ENCODE measurements at regions not wholly inside any gene's neighbourhood (a gene's known extent, or its start where the extent isn't known, plus 50 kb on each side); places are given as distances from the start of the nearest gene placed in this dataset.

DNA sequence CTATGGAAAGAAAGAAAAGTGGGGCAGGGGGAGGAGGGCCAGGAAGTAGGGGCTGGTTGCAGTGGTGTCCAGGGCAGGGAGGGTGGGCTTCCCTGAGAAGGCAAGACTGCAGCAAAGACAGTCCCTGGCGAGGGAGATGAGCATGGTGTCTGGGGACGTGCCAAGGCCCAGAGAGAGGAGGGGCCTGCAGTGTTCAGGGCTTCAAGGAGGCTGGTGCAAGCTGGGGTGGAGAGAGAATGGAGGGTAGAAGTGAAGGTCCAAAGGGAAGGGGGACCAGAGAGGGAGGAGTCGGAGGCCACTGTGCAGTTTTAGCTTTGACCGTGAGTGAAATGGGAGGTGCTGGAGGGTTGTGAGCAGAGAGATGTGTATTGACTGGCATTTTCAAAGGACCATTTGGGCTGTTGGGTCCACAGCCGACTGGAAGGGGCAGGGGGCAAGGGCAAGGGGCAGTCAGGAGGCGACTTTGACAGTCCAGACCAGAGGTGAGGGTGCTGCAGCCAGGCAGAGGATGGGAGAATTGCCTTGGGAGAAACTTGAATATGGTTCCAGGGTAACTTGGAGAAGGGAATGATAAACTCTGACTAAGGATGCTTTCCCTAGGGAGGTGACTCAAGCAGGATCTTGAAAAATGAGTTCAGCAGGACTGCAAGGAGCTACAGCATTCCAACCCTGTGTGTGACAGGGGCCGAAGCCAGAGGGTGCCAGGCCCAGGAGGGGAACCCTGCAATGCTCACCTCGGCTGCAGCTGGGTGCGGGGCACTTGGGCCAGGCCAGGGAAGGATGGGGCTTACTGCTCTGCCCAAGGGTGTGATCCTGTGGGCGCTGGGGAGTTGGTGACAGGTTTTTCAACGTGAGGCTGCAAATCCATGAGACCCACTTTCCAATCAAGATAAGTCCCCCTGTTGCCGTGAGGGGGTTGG is 177.1 kb upstream of the HAAO start:
- no peak for DNase-seq

DNA sequence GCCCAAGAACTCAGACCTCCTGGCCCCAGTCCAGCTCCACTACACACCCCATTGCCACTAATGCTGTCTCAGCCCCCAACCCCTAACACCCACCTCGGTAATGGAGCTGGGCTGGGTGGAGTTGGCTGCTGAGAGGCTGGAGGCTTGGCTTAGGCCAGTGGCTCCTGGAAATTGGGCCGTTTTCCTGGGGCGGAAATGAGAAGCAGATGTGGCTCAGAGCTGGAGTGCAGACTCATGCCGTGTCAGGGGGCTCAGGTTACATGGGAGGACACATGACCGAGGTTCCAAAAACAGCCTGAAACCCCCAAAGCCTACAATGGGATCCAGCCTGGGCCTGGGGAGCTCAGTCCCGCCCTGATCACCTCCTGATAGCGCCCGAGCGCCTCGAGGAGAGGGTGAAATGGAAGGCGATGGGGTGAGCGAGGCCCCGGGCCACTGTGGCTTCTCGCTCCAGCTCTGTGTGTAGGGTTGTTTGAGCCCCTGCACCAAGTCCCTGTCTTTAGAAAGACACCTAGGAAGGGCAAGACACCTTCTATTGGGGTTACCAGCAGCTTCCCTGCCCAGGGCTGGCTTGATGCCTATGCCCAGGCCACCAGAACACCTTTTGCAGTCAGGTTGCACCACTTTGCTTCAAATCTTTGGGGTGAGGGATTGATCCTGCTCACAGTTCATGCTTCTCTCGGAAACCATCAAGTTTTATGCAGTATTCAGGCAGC is 175.7 kb upstream of the HAAO start:
- DNase-seq, result no peak

DNA sequence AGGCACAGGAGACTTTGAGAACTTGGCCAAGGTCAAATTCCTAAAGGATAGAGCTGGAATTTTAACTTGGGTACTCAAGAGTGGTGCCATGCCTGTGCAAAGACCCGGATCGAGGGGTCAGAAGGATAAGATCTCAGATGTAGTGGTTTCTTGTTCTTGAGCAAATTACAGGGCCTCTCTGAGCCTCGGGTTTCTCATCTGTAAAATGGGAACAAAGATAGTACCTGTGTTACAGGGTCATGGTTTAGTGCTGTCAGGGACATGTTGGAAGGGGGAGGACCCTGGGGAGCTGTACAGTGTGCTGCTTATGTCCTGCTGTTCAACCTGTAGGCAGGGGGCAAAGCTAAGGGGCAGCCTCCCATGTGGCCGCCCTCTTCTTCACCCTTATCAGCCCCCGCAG is 173.5 kb upstream of the HAAO start:
- DNase-seq, result no peak

GRCh38 chr2:42965196-42965595 is 172.8 kb upstream of the HAAO start:
- no peak for DNase-seq

DNA sequence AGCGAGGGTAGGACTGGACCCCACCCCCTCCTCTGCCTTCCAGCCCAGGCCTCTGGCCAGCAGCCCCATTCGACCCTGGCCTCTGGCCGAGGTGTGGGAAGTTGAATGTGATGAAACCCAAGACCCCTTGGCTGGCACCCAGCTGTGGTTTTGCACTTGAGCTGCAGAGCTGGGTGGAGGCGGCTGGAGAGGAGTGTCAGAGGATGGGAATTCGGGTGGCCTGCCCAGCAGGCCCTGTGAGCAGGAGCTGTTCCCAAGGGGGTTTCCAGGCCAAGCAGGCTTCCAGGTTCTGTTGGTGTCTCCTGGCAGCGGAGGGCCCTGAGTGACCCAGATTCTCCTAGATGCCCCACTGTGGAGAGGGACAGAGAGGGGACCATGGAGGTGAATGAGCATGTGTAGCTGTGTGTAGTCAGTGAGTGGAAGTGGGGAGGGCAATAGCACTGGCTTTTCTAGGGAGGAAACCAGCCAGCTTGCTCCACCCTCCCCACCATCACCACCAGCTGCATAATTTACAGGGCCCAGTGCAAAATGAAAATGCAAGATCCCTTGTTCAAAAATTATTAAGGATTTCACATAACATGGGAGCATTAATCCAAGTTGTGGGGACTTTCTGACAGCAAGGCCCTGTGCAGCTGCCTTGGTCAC is 172.2 kb upstream of the HAAO start:
- DNase-seq, result no peak

DNA sequence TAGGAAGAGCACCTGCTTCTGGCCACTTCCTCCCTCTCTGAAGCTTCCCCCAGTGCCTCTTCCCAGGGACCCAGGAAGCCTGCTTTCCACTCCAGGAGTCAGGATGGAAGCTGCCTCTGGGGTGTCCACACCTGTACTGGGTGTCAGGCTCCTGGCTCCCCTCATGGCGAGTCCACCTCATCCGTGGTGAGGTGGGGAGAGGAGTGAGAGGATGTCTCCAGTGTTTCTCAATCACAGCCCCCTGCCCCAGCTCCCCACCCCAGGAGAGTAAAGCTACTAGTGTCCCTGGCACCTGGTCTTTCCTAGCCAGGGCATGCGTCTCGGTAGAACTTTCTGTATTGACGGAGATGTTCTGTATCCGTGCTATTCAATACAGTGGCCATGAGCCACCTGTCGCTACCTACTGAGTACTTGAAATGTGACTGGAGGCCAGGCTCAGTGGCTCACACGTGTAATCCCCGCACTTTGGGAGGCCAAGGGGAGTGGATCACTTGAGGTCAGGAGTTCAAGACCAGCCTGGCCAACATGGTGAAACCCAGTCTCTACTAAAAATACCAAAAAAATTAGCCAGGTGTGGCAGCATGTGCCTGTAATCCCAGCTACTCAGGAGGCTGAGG is 171.2 kb upstream of the HAAO start:
- no peak for DNase-seq

- peak; percentile 12 for DNase-seq
These were observed 170.1 kb upstream of the HAAO start for GRCh38 chr2:42962508-42962953.

DNA sequence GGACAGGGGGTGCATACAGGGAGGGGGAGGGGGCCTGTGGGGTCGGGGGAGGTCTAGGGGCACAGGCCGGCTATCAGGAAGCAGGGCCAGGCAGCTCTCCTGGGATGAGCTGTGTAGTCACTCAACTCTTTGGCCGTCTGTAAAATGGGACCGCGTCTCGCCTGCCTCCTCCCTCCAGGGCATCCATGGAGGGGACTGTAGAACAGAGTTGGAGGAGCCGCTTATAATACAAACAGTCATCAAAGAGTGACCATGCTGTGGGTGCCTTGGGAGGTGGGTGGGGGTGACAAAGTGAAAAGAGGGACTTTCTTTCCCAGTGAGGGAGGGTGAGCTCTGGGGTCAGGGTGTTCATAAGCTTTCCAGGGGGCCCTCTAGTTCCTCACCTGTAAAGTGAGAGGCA is 169.6 kb upstream of the HAAO start:
- DNase-seq, result no peak

DNA sequence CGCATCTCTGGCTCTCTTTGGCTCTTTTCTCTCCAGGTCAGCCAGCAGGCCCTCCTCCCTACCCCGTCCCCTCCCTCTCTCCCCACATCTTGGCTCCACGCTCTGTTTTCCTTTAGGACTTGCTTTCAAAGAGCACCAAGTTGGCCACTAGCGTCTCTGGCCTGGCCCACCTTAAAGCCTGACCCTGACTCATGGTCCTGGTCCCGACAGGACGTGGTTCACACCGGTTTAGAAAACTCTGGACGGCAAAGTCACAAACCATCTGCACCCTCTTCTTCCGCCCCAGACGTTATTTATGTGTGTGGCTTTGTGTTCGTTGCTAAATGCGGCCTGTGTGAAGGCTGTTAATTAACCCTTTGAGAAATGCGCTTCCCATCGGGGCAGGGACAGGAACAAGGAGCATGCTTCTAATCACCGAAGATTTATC is 169.0 kb upstream of the HAAO start:
- no peak for DNase-seq

GRCh38 chr2:42960842-42961180 is 168.4 kb upstream of the HAAO start:
- no peak for DNase-seq

GRCh38 chr2:42960002-42960841 is 167.8 kb upstream of the HAAO start:
- no peak for DNase-seq

DNA sequence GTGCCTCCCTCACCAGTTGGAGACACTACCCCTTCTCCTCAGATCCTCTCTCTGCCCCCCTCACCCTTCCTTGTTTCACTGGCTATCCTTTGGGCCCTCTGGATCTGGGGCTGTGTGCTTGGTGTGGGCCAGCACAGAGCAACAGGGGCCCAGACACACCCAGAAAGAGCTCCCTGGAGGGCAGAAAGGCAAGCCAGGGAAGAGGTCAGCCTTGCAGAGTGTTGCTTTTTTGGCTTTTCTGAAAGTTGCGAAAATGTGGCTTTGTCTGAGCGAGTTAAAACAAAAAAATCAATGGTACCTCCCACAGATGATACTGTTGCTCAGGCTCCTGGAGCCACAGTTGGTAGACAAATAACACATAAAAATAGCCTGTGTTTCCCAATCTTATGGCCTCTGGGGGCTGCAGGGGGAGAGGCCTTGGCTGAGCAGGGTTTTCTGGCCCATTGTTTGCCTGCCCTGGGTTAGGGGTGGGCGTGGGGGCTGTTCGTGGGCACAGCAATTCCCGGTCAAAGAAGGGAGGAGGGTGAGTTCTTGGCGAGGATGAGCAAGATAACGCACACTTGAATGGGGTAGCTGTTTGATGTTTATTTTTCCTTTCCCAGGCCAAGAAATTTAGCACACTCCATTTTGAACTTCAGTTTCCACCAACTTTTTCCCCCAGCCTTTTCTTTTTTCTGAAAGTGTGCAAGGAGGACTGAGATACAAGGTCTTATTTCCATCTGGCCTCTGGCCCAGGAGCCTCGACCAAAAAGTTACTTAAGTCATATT is 167.0 kb upstream of the HAAO start:
- no peak for DNase-seq

DNA sequence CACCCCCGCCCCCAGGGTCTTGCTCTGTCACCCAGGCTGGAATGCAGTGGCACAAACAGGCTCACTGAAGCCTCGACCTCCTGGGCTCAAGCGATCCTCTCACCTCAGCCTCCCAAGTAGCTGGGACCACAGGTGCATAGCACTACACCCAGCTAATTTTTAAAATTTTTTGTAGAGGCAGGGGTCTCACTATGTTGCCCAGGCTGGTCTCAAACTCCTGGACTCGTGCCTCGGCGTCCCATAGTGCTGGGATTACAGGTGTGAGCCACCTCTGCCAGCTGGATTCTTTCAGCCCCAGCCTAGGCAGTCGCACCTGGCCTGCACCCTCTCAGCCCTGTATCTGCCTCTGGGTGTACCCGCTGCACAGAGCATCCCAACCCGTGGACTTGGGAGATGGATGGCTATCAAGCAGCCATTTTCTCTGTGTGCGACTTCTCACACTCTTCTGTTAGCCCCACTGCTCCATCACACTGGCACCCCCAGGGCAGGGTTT is 166.4 kb upstream of the HAAO start:
- DNase-seq, result no peak

GRCh38 chr2:42957861-42958301 is 165.5 kb upstream of the HAAO start:
- DNase-seq, result no peak

DNA sequence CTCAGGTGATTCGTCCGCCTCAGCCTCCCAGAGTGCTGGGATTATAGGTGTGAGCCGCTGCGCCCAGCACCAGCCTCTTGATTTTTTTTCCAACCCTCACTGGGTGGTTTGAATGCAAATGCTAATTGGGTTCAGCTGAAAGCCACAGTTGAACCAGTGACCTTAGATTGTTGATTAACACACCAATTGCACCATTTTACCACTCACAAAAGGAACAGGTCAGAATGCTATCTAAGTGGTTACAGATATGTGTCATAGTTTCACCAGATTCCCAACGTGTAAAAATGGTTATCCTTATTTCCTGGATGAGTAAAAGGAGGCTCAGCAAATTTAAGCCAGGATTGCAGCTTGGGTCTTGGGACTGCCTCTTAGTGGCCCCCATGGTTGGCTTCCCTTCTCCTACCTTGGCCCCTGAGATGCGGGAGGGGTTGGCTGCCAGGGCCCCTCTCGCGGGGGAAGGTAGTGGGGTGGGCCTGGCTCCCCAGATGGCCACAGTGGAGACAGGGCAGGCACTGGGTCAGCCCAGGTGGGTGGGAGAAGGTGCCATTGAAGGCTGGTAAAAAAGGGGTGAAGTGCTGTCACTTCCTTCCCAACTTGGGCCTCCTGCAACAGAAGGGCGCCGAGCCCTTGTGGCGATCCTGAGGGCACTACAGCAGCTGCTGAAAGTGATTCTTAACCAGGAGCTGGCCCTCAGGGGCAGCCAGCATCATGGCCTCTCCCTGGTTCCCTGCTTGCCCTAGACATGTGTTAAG is 164.9 kb upstream of the HAAO start:
- no peak for DNase-seq

GRCh38 chr2:42954227-42954962 is 162.0 kb upstream of the HAAO start:
- no peak for DNase-seq

GRCh38 chr2:42953216-42953615 is 160.8 kb upstream of the HAAO start:
- no peak for DNase-seq

GRCh38 chr2:42951263-42951938 is 159.0 kb upstream of the HAAO start:
- no peak for DNase-seq

- DNase-seq, result no peak
These were observed 156.7 kb upstream of the HAAO start for GRCh38 chr2:42949125-42949524.
